Neural cell (in vitro differentiated cells): ENCODE measurements at regions not wholly inside any gene's neighbourhood (a gene's known extent, or its start where the extent isn't known, plus 50 kb on each side); places are given as distances from the start of the nearest gene placed in this dataset.

Experiments
- H2AFZ ChIP-seq: fragments of 200-600, 300-800 bp; sonication (generic), shearing (Covaris generic); 2 replicates; pipeline ENCODE4 v1.6.0; 2014; ENCODE audit warnings: low read depth, mild to moderate bottlenecking, antibody characterized with exemption, low read length, moderate library complexity
- H3F3A ChIP-seq: fragments of 200-600 bp; shearing (Covaris generic); 2 replicates; pipeline ENCODE4 v1.6.1; 2016; ENCODE audit warnings: mild to moderate bottlenecking, moderate library complexity, mixed read lengths, antibody characterized with exemption, low read length; ENCODE audit not compliant: insufficient read depth, poor library complexity, severe bottlenecking
- H3K27ac ChIP-seq: fragments of 200-600, 300-800 bp; sonication (generic), shearing (Covaris generic); 2 replicates; pipeline ENCODE4 v1.5.1; 2014; ENCODE audit warnings: mild to moderate bottlenecking, low read length, moderate library complexity
- H3K27me3 ChIP-seq: fragments of 300-800, 200-600 bp; sonication (generic), shearing (Covaris generic); 2 replicates; pipeline ENCODE4 v1.6.0; 2014; ENCODE audit warnings: mild to moderate bottlenecking, low read depth, low read length, moderate library complexity; ENCODE audit not compliant: insufficient read depth
- H3K36me3 ChIP-seq: fragments of 300-800, 200-600 bp; sonication (generic), shearing (Covaris generic); 2 replicates; pipeline ENCODE4 v1.5.1; 2014; ENCODE audit warnings: mild to moderate bottlenecking, antibody characterized with exemption, low read length, moderate library complexity; ENCODE audit not compliant: insufficient read depth
- H3K4me2 ChIP-seq: fragments of 300-800, 200-600 bp; sonication (generic), shearing (Covaris generic); 2 replicates; pipeline ENCODE4 v1.6.0; 2014; ENCODE audit warnings: mild to moderate bottlenecking, low read length
- H3K4me3 ChIP-seq: fragments of 300-800, 200-600 bp; sonication (generic), shearing (Covaris generic); 2 replicates; pipeline ENCODE4 v1.5.1; 2014; ENCODE audit warnings: mild to moderate bottlenecking, low read length, moderate library complexity
- H3K79me2 ChIP-seq: fragments of 200-600 bp; shearing (Covaris generic); replicated peaks from 2 replicates; pipeline ENCODE4 v1.6.0; 2014; ENCODE audit warnings: mild to moderate bottlenecking, low read length, moderate library complexity; ENCODE audit not compliant: insufficient read depth
- H3K9ac ChIP-seq: fragments of 300-800, 200-600 bp; sonication (generic), shearing (Covaris generic); 2 replicates; pipeline ENCODE4 v1.6.1; 2016; ENCODE audit warnings: mild to moderate bottlenecking, low read length, mixed read lengths
- H3K9me2 ChIP-seq: fragments of 200-600 bp; shearing (Covaris generic); 2 replicates; pipeline ENCODE4 v1.6.1; 2016; ENCODE audit warnings: mild to moderate bottlenecking, low read length, mixed read lengths; ENCODE audit not compliant: insufficient read depth
- H3K9me3 ChIP-seq: fragments of 200-600, 300-800 bp; sonication (generic), shearing (Covaris generic); 2 replicates; pipeline ENCODE4 v1.6.1; 2016; ENCODE audit warnings: mild to moderate bottlenecking, mixed run types, low read length, moderate library complexity, mixed read lengths
- H4K20me1 ChIP-seq: fragments of 200-600 bp; shearing (Covaris generic); 2 replicates; pipeline ENCODE4 v1.6.1; 2016; ENCODE audit warnings: mild to moderate bottlenecking, mixed run types; ENCODE audit not compliant: insufficient read depth
- EP300 ChIP-seq: fragments of 450-650 bp; conservative IDR thresholded peaks from 2 replicates; pipeline ENCODE4 v1.6.1; 2014; ENCODE audit warnings: antibody characterized with exemption, mild to moderate bottlenecking, moderate library complexity; ENCODE audit not compliant: poor library complexity, severe bottlenecking
- EZH2 ChIP-seq: fragments of 200-600, 300-800 bp; shearing (Covaris generic), sonication (generic); IDR thresholded peaks from 2 replicates; pipeline ENCODE4 v1.6.1; 2014; ENCODE audit warnings: antibody characterized with exemption, low read length, borderline replicate concordance, mild to moderate bottlenecking; ENCODE audit not compliant: insufficient read depth, poor library complexity, severe bottlenecking
- MXI1 ChIP-seq: fragments of 450-650 bp; conservative IDR thresholded peaks from 2 replicates; pipeline ENCODE4 v1.6.1; 2014; ENCODE audit warnings: antibody characterized with exemption, mild to moderate bottlenecking; ENCODE audit not compliant: poor library complexity, severe bottlenecking
- POLR2AphosphoS5 ChIP-seq: IDR thresholded peaks from 2 replicates; pipeline ENCODE4 v1.6.1; 2012
- RAD21 ChIP-seq: fragments of 450-650 bp; conservative IDR thresholded peaks from 2 replicates; pipeline ENCODE4 v1.6.1; 2014; ENCODE audit warnings: antibody characterized with exemption, mild to moderate bottlenecking, moderate library complexity
- REST ChIP-seq: IDR thresholded peaks from 2 replicates; pipeline ENCODE4 v1.6.1; 2012; ENCODE audit warnings: borderline replicate concordance
- SMC3 ChIP-seq: fragments of 450-650 bp; conservative IDR thresholded peaks from 2 replicates; pipeline ENCODE4 v1.6.1; 2014; ENCODE audit warnings: antibody characterized with exemption, mild to moderate bottlenecking, moderate library complexity; ENCODE audit not compliant: poor library complexity
- TAF1 ChIP-seq: IDR thresholded peaks from 2 replicates; pipeline ENCODE4 v1.6.1; 2012; ENCODE audit warnings: low read depth

DNA sequence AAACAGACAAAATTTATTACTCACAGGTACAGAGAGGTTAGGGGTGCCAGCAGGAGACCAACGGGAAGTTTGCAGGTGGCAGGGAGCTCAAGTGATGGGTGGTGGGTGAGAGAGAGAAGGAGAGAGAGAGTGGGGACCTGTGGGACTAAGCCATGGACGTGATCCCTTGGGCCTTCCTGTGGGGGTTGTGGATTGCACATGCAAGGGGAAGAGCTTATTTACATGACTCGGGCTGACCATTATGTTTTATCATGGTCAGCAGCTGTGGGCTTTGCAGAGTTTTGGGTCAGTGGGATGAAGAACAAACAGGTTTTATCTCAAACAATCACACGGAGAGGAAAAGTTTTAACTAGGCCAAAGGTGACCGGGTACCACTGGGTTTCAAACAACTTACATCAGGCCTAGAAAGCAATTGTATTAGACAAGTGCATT lies 156.2 kb upstream of the EXOC2 start:
- Histone ChIP-seq H3K27ac (no peak overlapping the region), H3K36me3 (no peaks in the 10 kb centered on the region), H3K9me3 (no peaks in the 10 kb centered on the region), H2AFZ (no peak overlapping the region), H3K9ac (no peak overlapping the region), H3K9me2 (no peaks in the 10 kb centered on the region), H4K20me1 (no peaks in the 10 kb centered on the region), H3F3A (no peaks in the 10 kb centered on the region), H3K27me3 (no peaks in the 10 kb centered on the region), H3K79me2 (no peaks in the 10 kb centered on the region), H3K4me3 (no peak overlapping the region), H3K4me2 (no peak overlapping the region)
- TF ChIP-seq MXI1, result no peak
- TF ChIP-seq EP300, result no peak
- TF ChIP-seq SMC3, result no peak
- TF ChIP-seq RAD21, result no peak
- TF ChIP-seq REST, result no peak

- Histone ChIP-seq H3K4me2 (no peak overlapping the region), H3K36me3 (no peaks in the 10 kb centered on the region), H3K9ac (no peak overlapping the region), H3K79me2 (no peaks in the 10 kb centered on the region), H3K9me2 (no peaks in the 10 kb centered on the region), H3K27ac (no peak overlapping the region), H3K4me3 (no peak overlapping the region), H3K27me3 (no peaks in the 10 kb centered on the region), H4K20me1 (no peaks in the 10 kb centered on the region), H2AFZ (no peak overlapping the region), H3K9me3 (no peaks in the 10 kb centered on the region), H3F3A (no peaks in the 10 kb centered on the region)
- TF ChIP-seq EZH2 (no peak), MXI1 (no peak), POLR2AphosphoS5 (no peak), TAF1 (no peak), RAD21 (no peak), SMC3 (no peak), REST (no peak)
These were observed 152.6 kb upstream of the EXOC2 start for GRCh38 chr6:845566-845965.
